GM12878 (cell line): ENCODE measurements at regions not wholly inside any gene's neighbourhood (a gene's known extent, or its start where the extent isn't known, plus 50 kb on each side); places are given as distances from the start of the nearest gene placed in this dataset.

Experiments
- IRF5 ChIP-seq: fragments of 450-650 bp; IDR thresholded peaks from 2 replicates; pipeline ENCODE4 v1.6.1; 2017; ENCODE audit warnings: borderline replicate concordance
- MLLT1 ChIP-seq: fragments of 450-650 bp; IDR thresholded peaks from 2 replicates; pipeline ENCODE4 v1.6.1; 2016; ENCODE audit warnings: mild to moderate bottlenecking
- RAD51 ChIP-seq: fragments of 450-650 bp; IDR thresholded peaks from 2 replicates; pipeline ENCODE4 v1.6.1; 2016; ENCODE audit warnings: moderate library complexity, mild to moderate bottlenecking, inconsistent platforms
- RB1 ChIP-seq: fragments of 450-650 bp; formaldehyde crosslinking; IDR thresholded peaks from 2 replicates; pipeline ENCODE4 v1.6.1; 2017; ENCODE audit warnings: mild to moderate bottlenecking, borderline replicate concordance
- RBBP5 ChIP-seq: fragments of 200-600 bp; sonication (generic); conservative IDR thresholded peaks from 2 replicates; pipeline ENCODE4 v1.6.1; 2016
- SKIL ChIP-seq: fragments of 450-650 bp; IDR thresholded peaks from 2 replicates; pipeline ENCODE4 v1.6.1; 2017; ENCODE audit warnings: mild to moderate bottlenecking, low read depth, inconsistent platforms; ENCODE audit not compliant: poor library complexity, severe bottlenecking
- SMARCA5 ChIP-seq: fragments of 450-650 bp; IDR thresholded peaks from 2 replicates; pipeline ENCODE4 v1.6.1; 2017; ENCODE audit warnings: mild to moderate bottlenecking
- TCF12 ChIP-seq: IDR thresholded peaks from 2 replicates; pipeline ENCODE4 v1.6.1; 2011; ENCODE audit warnings: low read depth, mild to moderate bottlenecking, low read length
- USF2 ChIP-seq: IDR thresholded peaks from 2 replicates; pipeline ENCODE4 v1.6.1; 2011; ENCODE audit warnings: low read depth, low read length, improper control_type of control experiment, borderline replicate concordance

- TF ChIP-seq SKIL (no peak), USF2 (no peak), RAD51 (no peak), RBBP5 (no peak), IRF5 (no peak), SMARCA5 (no peak), RB1 (no peak), TCF12 (no peak), MLLT1 (no peak)
- TF ChIP-seq, all 136 proteins: peak for 0
Observed at GRCh38 chr10:3008518-3009195, 58.7 kb upstream of the PFKP start (continued).
